D721Med (cell line): ENCODE measurements at regions not wholly inside any gene's neighbourhood (a gene's known extent, or its start where the extent isn't known, plus 50 kb on each side); places are given as distances from the start of the nearest gene placed in this dataset.

Experiments used
- DNase-seq: peaks from one replicate; pipeline ENCODE4 v3.0.0; 2011; ENCODE audit warnings: low spot score; ENCODE audit not compliant: insufficient read length
- FAIRE-seq: peaks from 2 replicates; lab custom pipeline; 2011; peaks lifted over from hg19 to GRCh38; lab: Jason Lieb, UNC
- CTCF ChIP-seq: IDR thresholded peaks from 2 replicates; pipeline ENCODE4 v1.5.1; 2012; ENCODE audit warnings: mild to moderate bottlenecking, control low read depth; ENCODE audit not compliant: insufficient read depth; ENCODE audit errors: missing control alignments

- FAIRE-seq (no peak), DNase-seq (no peak)
- no peak for TF ChIP-seq CTCF
These were observed 199.4 kb downstream of the AUH start for GRCh38 chr9:91162311-91162710.

- FAIRE-seq (no peak), DNase-seq (no peak)
- no peak for TF ChIP-seq CTCF
These were observed 198.8 kb downstream of the AUH start for GRCh38 chr9:91162784-91163443.

- DNase-seq (no peak), FAIRE-seq (no peak)
- TF ChIP-seq CTCF, result no peak
These were observed 198.3 kb downstream of the AUH start for GRCh38 chr9:91163444-91163772.

GRCh38 chr9:91163773-91164471 is 197.8 kb downstream of the AUH start:
- FAIRE-seq (no peak), DNase-seq (no peak)
- TF ChIP-seq CTCF, result no peak
